PC-9 (cell line): ENCODE measurements at regions not wholly inside any gene's neighbourhood (a gene's known extent, or its start where the extent isn't known, plus 50 kb on each side); places are given as distances from the start of the nearest gene placed in this dataset.

ENCODE experiments used
- EZH2 ChIP-seq: fragments of 200-600 bp; sonication (generic); IDR thresholded peaks from 2 replicates; pipeline ENCODE4 v1.8.0; 2017; ENCODE audit warnings: antibody characterized with exemption, low read depth
- TF ChIP-seq, protein P1 (sequence below): fragments of 200-600 bp; sonication (generic); conservative IDR thresholded peaks from 2 replicates; pipeline ENCODE4 v1.6.1; 2017; ENCODE audit warnings: mixed run types, antibody characterized with exemption, mild to moderate bottlenecking, moderate library complexity

DNA sequence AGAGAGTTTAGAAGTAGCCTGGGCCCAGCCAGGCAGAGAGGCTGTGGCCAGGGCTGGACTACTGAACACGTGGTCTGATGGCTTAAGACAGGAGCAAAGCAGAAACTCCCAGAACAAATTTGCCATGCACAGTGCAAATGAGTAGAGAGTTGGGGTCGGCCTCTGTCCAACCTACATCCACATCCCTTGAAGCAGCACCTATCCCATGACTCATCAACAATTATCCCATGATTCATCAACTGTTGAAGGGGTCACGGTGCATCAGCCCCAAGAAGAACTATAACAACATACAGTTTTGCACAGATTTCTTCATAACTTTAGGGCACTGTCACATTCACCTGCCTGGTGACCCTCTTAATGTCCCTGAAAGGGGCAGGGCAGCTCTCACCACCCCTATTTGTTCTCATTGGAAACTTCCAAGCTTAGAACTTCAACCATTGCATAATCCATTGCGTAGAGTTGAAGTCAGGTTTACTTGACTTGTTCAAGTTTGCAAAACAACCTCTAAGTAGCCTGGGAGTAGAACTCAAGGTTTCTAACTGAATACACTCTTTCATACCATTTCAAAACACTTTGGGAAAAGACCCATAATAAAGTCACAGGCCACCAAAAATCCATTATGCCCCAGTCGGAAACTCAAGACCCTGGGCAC is 235.2 kb upstream of the CDH5 start:
- TF ChIP-seq, protein P1, sequence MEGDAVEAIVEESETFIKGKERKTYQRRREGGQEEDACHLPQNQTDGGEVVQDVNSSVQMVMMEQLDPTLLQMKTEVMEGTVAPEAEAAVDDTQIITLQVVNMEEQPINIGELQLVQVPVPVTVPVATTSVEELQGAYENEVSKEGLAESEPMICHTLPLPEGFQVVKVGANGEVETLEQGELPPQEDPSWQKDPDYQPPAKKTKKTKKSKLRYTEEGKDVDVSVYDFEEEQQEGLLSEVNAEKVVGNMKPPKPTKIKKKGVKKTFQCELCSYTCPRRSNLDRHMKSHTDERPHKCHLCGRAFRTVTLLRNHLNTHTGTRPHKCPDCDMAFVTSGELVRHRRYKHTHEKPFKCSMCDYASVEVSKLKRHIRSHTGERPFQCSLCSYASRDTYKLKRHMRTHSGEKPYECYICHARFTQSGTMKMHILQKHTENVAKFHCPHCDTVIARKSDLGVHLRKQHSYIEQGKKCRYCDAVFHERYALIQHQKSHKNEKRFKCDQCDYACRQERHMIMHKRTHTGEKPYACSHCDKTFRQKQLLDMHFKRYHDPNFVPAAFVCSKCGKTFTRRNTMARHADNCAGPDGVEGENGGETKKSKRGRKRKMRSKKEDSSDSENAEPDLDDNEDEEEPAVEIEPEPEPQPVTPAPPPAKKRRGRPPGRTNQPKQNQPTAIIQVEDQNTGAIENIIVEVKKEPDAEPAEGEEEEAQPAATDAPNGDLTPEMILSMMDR: no peak
- TF ChIP-seq EZH2: no peak
